ENCODE measurements at regions not wholly inside any gene's neighbourhood (a gene's known extent, or its start where the extent isn't known, plus 50 kb on each side); places are given as distances from the start of the nearest gene placed in this dataset.
"Not testable (repeated sequence)": the region's sequence is repeated elsewhere in the genome, so short reads cannot be mapped to it uniquely, and the experiment has no call there.

GRCh38 chr3:191688756-191689433, 227.9 kb downstream of the PYDC2 start:
- Histone ChIP-seq H3K4me2 (ENCODE audit: low read length) (no peak overlapping the region), H3K9me3 (ENCODE audit: insufficient read depth, low read depth, low read length) (no peaks in the 10 kb centered on the region)
- no peak overlapping the region for H3K27ac Mint-ChIP-seq (ENCODE audit: unreplicated experiment)

GRCh38 chr3:191691184-191691583, 230.2 kb downstream of the PYDC2 start:
- DNase-seq (ENCODE audit: low read depth); H3K4me1 ChIP-seq (ENCODE audit: insufficient read depth, low read length); H3K9ac ChIP-seq (ENCODE audit: low read length); H3K4me3 ChIP-seq (ENCODE audit: insufficient read depth, low read depth, low read length); H3K36me3 Mint-ChIP-seq (ENCODE audit: low read depth, unreplicated experiment); H3K9me3 Mint-ChIP-seq (ENCODE audit: unreplicated experiment); H3K27ac Mint-ChIP-seq (ENCODE audit: unreplicated experiment); H3K36me3 ChIP-seq (ENCODE audit: insufficient read depth, low read length); H3K4me3 Mint-ChIP-seq (ENCODE audit: unreplicated experiment); H3K27me3 ChIP-seq (ENCODE audit: insufficient read depth, low read length); H3K79me2 ChIP-seq (ENCODE audit: insufficient read depth, low read length); H3K4me1 Mint-ChIP-seq (ENCODE audit: low read depth, unreplicated experiment); H3K9me3 ChIP-seq (ENCODE audit: insufficient read depth, low read depth, low read length); H2AFZ ChIP-seq (ENCODE audit: low read depth, low read length); H3K27me3 Mint-ChIP-seq (ENCODE audit: low read depth, unreplicated experiment); H3K27ac ChIP-seq (ENCODE audit: low read depth, low read length); H4K20me1 ChIP-seq (ENCODE audit: insufficient read depth, low read length); FAIRE-seq; H3K4me2 ChIP-seq (ENCODE audit: low read length): not testable (repeated sequence)

More at GRCh38 chr3:191688756-191689433, 227.9 kb downstream of the PYDC2 start:
- Mint-ChIP-seq H3K4me3 (ENCODE audit: unreplicated experiment) (no peak overlapping the region), H3K9me3 (ENCODE audit: unreplicated experiment) (no peaks in the 10 kb centered on the region), H3K4me1 (ENCODE audit: low read depth, unreplicated experiment) (no peaks in the 10 kb centered on the region), H3K27me3 (ENCODE audit: low read depth, unreplicated experiment) (no peaks in the 10 kb centered on the region), H3K36me3 (ENCODE audit: low read depth, unreplicated experiment) (no peaks in the 10 kb centered on the region)
- DNase-seq (ENCODE audit: low read depth) (no peak), FAIRE-seq (no peak)
- Histone ChIP-seq H3K36me3 (ENCODE audit: insufficient read depth, low read length) (no peaks in the 10 kb centered on the region), H3K27me3 (ENCODE audit: insufficient read depth, low read length) (no peaks in the 10 kb centered on the region), H3K4me3 (ENCODE audit: insufficient read depth, low read depth, low read length) (no peak overlapping the region), H2AFZ (ENCODE audit: low read depth, low read length) (no peak overlapping the region), H3K27ac (ENCODE audit: low read depth, low read length) (no peak overlapping the region), H3K9ac (ENCODE audit: low read length) (no peak overlapping the region), H4K20me1 (ENCODE audit: insufficient read depth, low read length) (no peaks in the 10 kb centered on the region), H3K79me2 (ENCODE audit: insufficient read depth, low read length) (no peaks in the 10 kb centered on the region), H3K4me1 (ENCODE audit: insufficient read depth, low read length) (no peaks in the 10 kb centered on the region)
- TF ChIP-seq EZH2 (IDR thresholded peaks at IDR 0.05; ENCODE audit: insufficient read depth, low read length), result no peak
- TF ChIP-seq CTCF (IDR thresholded peaks at IDR 0.05; ENCODE audit: insufficient read depth, low read depth, low read length), result no peak

- TF ChIP-seq CTCF (IDR thresholded peaks at IDR 0.05; ENCODE audit: insufficient read depth, low read depth, low read length) (no peak), EZH2 (IDR thresholded peaks at IDR 0.05; ENCODE audit: insufficient read depth, low read length) (no peak)
These were observed 234.3 kb downstream of the PYDC2 start for GRCh38 chr3:191695131-191695814.

More at GRCh38 chr3:191695131-191695814, 234.3 kb downstream of the PYDC2 start:
- no peak overlapping the region for H3K4me3 Mint-ChIP-seq (ENCODE audit: unreplicated experiment)
- peaks cover 4% of the 10 kb centered on the region for H3K4me1 Mint-ChIP-seq (ENCODE audit: low read depth, unreplicated experiment)
- no peak overlapping the region for H3K4me2 ChIP-seq (ENCODE audit: low read length)
- no peaks in the 10 kb centered on the region for H3K27me3 ChIP-seq (ENCODE audit: insufficient read depth, low read length)
- H3K9me3 ChIP-seq (ENCODE audit: insufficient read depth, low read depth, low read length), result no peaks in the 10 kb centered on the region
- no peak overlapping the region for H3K27ac ChIP-seq (ENCODE audit: low read depth, low read length)
- H3K4me1 ChIP-seq (ENCODE audit: insufficient read depth, low read length), result no peaks in the 10 kb centered on the region
- no peak overlapping the region for H3K4me3 ChIP-seq (ENCODE audit: insufficient read depth, low read depth, low read length)
- H3K36me3 ChIP-seq (ENCODE audit: insufficient read depth, low read length), result no peaks in the 10 kb centered on the region
- FAIRE-seq, result no peak
- H2AFZ ChIP-seq (ENCODE audit: low read depth, low read length), result no peak overlapping the region
- H3K36me3 Mint-ChIP-seq (ENCODE audit: low read depth, unreplicated experiment), result no peaks in the 10 kb centered on the region
- no peaks in the 10 kb centered on the region for H3K27me3 Mint-ChIP-seq (ENCODE audit: low read depth, unreplicated experiment)
- no peak overlapping the region for H3K9ac ChIP-seq (ENCODE audit: low read length)
- no peaks in the 10 kb centered on the region for H3K79me2 ChIP-seq (ENCODE audit: insufficient read depth, low read length)
- H4K20me1 ChIP-seq (ENCODE audit: insufficient read depth, low read length), result no peaks in the 10 kb centered on the region
- H3K9me3 Mint-ChIP-seq (ENCODE audit: unreplicated experiment), result no peaks in the 10 kb centered on the region
- H3K27ac Mint-ChIP-seq (ENCODE audit: unreplicated experiment), result no peak overlapping the region
- DNase-seq (ENCODE audit: low read depth), result no peak
